GM21423 (cell line): ENCODE measurements at regions not wholly inside any gene's neighbourhood (a gene's known extent, or its start where the extent isn't known, plus 50 kb on each side); places are given as distances from the start of the nearest gene placed in this dataset.

Experiments used
- ATAC-seq: cut with Tn5 transposase; IDR thresholded peaks from one replicate; pipeline ENCODE4 v1.9.1; 2021; ENCODE audit warnings: mild to moderate bottlenecking, moderate library complexity; ENCODE audit not compliant: unreplicated experiment

- ATAC-seq, result no peak
These were observed 67.7 kb upstream of the DRGX start for GRCh38 chr10:49463605-49464004.

DNA sequence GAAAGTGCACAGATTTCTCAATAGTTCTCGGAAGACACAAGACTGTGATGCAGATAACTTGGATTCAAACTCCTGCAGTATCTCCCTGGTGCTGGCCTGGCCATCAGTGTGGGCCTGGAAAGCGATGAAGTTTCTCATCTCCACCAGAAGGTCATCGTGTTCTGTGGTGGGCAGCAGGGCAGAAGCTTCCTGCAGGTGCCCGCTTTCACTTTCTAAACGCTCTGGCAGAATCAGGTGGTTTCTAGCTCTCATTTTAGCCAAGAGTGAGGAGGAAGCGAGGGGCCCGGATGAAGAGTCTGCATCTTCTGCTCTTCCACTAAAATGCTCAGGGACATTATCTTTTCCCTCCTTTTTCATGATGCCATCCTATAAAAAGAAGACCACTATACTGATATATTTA, 63.0 kb upstream of the DRGX start:
- peak; percentile 49 for ATAC-seq

- no peak for ATAC-seq
These were observed 61.8 kb upstream of the DRGX start for GRCh38 chr10:49457686-49458085.

DNA sequence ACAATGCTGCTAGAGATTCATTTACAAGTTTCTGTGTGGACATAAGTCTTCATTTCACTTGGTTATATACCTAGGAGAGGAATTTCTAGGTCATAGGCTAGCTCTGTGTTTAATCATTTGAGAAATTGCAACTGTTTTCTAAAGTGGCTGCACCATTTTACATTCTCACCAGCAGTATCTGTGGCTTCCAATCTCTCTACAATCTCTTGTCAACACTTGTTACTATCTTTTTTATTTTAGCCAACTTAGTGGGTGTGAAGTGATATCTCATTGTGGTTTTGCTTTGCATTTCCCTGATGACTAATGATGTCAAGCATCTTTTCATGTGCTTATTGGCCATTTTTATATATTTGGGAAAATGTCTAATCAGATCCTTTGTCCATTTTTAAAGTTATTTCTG, 53.0 kb upstream of the DRGX start:
- ATAC-seq, result no peak

- ATAC-seq, result no peak
These were observed 50.1 kb upstream of the DRGX start for GRCh38 chr10:49446031-49446430.
